HCEC 1CT (cell line): ENCODE measurements at regions not wholly inside any gene's neighbourhood (a gene's known extent, or its start where the extent isn't known, plus 50 kb on each side); places are given as distances from the start of the nearest gene placed in this dataset.

ENCODE experiments used
- DNase-seq: peaks from one replicate; pipeline ENCODE4 v3.0.0-alpha.2; 2017

DNA sequence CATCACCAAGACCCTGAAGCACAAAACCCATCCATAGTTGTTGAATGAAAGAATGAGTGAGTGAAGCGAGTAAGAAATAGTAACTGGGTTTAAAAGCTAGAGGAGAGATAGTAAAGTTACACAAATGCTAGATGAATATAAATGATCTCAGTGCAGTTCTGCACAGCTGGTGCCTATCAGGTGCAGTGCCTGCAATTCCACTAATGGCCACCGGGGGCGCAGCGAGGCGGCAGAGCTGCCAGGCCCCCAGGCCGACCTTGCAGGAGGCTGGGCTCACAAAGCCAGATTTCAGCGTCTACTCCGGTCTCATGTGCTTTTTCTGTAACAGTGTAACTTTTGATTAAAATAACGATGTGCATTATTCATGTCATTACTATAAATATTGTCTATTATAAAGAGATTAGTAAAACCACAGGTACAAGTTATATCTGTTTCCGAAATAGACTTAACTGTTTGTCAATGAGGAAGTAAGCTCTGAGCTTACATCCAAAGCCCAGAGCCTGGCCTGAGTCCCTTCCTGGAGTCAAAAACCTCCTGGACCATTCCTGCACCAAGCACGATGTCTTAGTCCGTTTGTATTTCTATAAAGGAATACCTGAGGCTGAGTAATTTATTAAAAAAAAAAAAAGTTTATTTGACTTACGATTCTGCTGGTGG, 477.6 kb downstream of the NPHP4 start:
- DNase-seq = no peak

DNA sequence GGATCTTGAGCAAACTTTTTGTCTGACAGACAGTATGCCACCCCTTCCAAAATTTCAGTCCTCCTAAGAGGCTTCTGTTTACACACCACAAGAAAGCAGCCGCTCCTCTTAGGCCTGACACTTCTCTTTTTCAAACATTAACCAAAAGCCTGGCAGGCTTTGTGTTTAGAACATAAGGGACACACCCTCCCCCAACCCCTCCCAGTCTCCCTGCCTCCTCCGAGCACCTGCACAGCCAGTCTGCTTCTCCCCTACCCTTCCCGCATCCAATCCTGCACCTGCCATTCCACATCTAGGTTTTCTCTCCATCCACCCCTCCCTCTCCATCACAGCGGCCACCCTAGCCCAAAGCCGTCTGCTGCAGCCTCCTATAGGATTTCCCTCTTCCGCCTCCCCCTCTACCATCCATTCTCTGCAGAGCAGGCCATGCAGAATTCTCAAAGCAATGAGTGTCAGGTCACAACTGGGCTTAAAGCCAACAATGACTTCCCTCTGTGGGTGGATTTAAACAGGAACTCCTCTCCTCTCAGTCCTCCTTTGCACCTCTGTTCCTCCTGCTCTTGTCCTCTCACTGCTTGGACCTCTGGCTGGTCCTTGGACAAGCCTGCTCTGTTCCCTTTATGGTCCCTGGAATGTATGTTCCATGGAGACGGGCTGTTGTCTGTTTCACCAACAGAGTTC, 478.2 kb downstream of the NPHP4 start:
- DNase-seq = no peak

DNA sequence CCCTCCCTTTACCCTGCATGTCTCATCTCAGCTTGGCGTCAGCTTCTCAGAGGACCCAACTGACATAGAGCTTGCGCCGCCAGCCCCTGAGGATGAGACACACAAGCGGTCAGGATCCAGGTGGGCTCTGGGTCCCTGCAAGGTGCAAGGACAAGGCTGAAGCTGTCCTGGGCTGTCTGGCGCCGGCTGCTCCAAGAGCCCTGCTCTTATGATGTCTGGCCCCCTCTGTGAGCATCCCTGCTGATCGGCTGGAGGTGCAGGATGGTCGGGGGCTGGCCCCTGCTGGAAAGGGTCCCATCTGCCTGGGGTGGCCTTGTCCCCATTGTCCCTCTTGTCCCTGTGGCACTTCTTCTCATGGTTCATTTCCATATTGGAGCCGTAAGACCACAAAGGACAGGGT, 479.0 kb downstream of the NPHP4 start:
- no peak for DNase-seq

DNA sequence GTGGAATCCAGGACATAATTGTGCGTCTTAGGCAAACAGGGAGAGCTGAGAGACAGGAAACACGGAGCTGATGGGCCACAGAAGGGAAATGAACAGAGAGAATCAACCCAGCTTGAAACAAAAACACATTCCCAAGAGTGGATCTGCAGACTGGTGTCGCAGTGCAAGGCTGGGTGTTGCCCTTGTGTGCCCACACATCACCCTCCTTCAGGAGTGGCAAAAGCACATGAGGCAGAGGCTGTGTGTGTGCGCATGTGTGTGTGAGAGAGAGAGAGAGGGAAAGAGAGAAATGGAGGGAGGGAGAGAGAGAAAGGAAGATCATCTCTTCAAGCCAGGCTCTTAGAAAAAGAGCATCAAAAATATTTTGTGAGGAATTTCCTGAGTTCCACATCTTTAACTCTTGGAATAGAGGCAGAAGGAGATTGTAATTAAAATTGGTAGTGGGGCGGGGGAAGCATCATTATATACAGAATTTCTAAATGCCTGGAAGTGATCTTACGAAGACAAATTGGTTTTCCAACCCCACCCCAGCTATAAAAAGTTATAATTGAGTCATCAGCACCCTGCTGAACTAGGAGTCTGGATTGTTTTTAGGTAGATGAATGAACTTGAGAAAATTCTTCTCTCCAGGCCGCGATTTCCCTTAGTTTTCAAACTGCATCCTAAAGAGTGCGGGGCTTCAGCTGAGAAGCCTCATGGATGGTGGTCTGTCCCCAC, 480.7 kb downstream of the NPHP4 start:
- DNase-seq = no peak

DNA sequence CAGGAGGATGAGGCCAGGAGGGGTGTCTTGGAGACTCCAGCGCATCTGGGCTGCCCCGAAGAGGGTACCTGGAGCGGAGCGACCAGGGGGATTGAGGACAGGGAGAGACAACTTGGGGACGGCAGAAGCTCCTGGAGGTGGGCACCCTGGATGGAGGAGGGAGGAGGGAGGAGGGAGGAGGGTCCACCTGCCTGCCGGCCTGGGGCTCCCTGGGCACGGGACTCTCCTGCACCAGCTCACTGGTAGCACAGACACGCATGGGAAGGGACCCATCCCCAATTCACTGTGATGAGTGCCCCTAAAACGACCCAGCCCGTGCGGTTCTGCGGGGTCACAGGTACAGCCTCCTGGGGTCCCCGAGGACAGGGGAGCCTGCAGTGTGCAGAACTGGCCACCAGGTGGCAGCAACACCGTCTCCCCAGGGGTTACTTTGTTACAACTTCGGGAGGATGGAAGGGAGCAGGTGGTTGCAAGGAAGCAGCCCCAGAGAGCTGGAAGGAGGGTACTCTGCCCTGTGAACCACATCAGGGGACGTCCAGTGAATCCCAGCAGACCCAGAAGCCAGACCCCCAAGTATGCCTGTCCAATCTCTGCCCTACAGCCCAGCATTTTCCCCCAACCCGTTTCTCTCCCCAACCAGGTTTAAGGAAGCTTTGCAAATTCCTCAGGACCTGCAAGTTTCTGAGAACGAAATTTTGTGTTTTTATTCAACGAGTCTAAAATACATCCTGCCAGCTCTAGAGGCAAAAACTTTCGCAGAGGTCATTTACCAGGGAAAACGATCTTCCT, 482.4 kb downstream of the NPHP4 start:
- DNase-seq = peak; percentile 20

DNA sequence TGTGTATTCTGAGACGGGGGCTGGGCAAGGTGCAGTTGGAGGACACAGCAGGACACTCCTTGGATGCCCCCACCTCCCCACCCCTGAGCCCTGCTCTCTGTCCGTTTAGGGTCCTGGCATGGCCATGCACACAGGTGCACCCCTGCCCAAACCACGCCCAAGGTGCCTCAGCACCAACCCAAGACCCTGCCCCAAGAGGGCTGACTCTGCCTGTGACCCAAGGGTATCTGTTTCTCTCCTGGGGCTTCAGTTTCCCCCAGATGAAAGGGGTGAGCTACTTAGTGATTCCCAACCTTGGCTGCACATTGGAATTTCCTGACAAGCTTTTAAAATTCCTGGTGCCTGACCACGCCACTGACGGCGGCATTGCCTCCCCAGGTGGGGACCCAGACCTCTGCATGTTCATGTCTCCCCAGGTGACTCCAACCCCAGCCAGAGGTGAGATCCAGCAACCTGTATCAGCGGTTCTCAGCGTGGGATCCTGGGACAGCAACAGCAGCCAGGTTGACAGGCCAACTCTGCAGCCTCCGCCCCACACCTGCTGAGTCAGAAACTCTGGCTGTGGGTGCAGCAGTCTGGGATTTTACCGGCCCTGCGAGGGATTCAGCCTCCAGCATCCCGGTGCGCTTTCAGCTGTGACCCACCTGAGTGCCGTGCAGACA, 483.4 kb downstream of the NPHP4 start:
- no peak for DNase-seq

DNA sequence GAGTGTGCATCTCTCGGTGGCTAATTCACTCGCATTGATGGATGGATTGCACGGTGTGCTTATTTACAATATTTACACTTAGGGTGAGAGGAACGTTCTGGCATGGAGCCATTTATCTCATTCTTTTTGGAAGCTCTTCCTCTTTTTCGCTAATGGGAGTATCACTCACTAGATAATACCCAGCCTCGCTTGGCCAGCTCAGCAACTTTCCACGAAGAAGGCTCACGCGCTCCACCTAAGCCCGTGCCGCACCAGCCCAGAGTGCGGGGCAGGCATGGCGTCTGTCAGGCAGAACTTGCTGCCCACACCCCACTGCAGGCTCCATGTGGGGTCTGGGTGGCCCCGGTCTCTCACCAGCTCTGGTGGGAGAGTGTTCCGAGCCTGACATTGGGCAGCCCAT, 484.9 kb downstream of the NPHP4 start:
- DNase-seq = no peak

DNA sequence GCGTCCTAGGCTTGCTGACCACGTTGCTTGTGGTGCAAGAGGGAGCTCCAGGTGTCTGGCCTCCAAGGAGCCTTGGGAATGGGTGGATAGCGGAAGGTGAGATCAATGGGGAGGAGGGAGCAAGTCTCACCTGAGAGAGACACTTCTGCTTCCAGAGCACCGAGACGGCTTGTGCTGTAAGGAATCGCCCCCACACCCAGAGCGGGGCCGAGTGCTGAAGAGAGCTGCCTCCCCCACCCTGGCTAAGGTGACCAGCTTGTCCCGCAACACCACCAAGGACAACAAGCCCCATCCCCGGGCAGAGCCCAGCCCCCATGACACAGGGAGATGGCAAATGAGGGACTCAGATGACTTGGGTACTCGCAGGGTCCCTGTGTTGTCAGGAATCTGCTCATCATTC, 485.6 kb downstream of the NPHP4 start:
- DNase-seq = no peak

DNA sequence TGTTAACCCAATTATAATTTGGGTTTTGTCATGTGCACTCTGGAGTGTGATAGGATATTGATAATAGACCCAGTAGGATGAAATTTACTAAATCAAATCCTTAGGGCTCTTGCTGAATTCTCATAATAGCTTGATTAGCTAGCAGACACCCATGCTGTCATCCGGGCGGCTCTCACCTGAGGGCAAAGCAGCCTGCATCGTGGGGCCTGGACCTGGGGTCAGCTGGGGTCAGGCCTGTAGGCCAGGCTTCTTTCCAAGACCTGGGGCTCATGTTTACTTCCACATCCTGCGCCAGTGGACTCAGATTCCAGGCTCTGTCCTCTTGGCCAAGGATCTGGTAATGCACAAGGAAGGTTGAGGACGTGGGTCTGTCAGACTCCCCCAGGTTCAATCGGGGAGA, 486.3 kb downstream of the NPHP4 start:
- no peak for DNase-seq

DNA sequence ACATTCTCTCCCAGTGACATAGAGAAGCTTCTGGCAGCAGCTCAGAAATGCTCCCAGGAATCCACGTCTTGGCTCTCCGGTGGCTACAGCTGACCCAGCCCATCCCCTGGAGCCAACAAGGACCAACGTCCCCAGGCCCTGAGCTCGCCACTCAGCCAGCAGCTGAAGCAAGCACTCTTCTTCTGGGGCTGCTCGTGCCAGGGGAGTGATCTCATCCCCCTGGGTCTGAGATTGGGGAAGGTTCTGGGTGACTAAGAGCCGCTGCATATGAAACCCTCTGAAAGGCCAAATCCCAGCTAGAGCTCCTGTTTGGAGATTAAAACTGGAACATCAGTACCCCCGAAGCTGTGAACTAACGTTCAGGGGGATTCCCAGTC, 487.9 kb downstream of the NPHP4 start:
- DNase-seq = no peak

DNA sequence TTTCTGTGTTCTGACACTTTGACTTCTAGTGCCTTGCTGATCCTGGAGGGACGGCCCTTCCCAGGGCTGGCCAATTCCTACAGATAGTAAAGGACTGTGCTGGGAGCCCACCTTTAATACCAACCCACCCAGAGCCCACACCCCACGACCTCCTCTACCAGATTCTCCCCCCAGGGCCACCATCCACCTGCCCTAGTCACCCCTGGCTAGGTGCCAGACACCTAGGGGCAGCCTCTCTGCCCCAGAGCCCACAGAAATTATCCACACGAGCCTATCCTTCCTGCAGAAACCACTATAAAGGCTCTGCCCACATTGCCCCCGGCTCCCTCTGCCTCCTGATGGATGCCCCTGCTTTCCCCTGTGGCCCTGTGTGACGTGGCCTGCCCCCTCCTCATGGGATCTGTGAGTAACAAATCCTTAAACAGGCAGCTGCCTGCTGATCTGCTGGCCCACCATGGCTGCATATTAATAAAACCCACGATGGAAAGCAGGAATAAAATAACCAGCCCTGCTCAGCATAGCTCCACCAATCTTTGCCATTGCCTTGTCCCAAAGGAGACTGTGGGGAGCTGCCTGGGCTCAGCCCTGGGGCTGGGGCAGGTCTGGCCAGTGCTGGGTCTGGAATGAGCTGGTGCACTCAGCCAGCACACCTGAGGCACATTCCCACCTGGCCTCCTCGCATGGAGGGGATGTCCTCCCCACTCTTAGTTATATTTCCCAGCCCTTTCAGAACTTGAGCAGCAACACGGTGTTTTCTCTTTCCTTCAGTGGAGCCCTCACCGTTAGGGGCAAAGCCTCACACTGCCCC, 488.5 kb downstream of the NPHP4 start:
- DNase-seq = no peak

DNA sequence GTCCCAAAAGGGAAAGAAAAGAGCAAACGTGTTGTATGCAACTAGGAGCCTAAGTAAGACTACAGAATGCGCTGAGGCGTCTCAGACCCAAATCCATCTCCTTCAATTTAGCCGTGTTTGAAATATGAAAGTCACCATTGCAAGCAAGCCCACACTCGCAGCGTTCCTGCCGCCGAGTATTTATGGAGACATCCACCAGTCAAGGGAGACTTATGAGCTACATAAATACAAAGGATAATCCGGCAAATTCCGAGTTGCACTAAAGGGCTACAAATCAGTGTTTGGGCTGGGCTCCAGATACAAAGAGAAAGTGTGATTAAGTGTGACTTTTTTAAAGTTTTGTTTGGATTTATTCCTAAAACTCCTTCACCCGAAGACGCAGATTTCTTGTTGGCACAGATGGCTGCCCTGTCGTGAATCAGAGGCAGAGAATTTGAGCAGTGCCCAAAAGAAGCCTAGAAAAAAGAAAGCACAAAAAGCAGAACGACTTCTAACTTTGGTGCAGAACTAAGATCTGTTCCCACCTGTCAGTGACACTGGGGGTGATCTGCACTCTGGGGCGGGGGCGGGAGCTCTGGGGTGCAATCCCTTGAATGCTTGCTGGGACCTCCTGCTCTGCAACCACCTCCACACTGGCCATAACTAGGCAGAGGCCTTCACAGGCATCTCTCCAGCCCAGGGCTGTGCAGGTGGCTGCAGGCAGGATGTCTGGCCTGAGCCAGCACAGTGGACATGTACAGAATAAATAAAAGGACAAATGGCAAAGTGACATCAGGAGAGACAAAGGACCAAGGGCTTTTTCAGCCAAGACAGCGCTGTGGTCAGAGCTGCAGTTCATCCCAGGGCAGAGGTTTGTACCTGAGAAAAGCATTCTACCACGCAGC, 489.7 kb downstream of the NPHP4 start:
- DNase-seq = no peak

DNA sequence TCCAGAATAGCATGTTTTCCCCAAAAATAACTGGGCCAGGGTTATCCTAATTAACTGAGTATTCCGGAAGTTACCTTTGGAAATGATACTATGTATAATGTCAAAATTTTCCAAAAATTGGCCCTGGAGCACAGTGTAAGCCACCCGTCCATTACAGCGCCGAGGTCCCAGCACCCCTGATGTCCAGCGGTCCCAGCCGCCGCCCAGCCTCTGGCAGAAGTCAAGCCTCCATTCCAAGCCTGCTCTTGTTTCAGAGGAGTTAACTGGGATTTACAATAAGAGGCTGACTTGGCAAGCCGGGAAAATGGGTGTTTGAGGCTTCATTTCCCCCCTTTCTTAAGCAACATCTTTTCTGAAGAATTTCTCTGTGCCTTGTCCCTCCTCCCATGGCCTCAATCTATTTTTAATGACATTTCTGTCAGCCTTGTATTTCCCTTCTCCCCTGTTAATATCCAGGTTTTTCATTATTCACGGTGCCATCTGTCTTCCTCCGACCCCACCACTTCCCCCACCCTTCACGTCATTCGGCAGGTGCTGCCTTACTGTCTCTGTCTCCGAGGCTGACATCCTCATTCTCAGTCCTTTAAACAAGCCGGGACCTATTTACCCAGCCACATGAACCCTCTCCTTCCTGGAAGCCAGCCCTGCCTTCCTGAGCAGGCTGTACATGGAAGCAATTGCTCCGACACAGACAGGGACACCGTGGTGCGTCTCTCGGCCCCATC, 490.9 kb downstream of the NPHP4 start:
- DNase-seq = no peak

DNA sequence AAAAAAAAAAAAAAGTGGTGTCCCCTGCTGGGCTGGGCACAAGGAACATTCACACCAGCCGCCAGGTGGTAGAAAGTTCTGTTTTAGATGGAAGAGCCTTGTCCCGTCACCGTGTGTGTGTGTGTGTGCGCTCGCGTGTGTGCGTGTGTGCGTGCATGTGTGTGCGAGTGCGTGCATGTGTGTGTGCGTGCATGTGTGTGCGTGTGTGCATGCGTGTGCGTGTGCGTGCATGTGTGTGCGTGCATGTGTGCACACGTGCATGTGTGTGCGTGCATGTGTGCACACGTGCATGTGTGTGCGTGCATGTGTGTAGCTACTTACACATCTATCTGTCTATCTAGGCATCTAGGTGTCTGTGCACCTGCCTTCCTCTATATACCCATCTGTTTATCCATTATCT, 491.7 kb downstream of the NPHP4 start:
- no peak for DNase-seq

DNA sequence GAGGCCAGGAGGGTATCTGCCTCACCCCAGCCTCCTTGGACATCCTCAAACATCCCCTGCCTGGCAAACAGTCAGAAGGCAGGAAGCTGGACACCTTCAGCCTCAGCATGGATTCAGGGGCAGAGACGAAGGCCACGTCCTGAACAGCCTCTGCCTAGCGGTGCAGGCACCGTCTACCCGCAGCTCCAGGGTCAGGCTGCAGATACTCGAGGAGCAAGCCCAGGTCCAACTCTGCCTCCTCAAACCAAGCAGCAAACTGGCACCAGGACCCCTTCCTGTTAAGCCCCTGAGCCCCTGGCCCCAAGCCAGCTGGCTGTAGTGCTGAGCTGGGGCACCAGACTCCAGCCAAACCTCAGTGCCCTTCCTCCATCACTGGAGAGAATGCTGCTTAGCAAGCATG, 494.7 kb downstream of the NPHP4 start:
- DNase-seq = no peak

DNA sequence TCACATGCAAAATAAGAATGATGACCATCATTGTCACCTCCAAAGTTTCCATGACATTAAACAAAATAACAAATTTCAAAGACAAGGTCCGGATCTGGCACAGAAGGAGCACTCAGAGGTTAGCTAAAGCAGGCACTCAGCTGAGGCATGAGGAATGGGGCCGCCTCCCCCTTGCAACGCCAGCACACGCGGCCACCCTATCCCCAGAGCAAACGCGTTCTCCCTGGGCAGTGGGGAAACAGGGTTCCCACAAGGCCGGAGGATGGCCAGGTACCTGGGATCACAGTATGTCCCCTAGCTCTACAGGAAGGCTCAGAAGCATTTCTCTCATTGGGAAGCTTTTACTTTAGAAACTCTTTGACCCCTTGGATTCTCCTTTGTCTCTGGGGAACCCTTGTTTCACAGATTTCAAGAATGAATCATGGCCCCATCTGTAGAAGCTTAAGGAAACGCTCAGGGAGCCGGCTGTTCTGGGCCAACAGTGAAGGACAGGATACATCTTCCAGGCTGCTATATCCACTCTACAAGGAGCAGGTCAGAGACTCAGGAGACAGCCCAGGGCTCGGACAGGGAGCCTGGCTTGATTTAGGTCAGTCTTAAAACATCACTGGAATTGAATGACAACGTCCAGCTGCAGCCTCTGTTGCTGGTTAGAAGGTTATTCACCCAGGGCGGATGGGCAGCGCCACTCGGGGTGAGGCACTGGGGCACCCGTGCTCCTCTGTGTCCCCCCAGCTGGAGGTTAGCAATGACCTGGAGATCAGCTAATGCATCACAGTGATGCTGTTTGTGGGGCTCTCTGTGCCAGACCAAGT, 496.4 kb downstream of the NPHP4 start:
- no peak for DNase-seq

DNA sequence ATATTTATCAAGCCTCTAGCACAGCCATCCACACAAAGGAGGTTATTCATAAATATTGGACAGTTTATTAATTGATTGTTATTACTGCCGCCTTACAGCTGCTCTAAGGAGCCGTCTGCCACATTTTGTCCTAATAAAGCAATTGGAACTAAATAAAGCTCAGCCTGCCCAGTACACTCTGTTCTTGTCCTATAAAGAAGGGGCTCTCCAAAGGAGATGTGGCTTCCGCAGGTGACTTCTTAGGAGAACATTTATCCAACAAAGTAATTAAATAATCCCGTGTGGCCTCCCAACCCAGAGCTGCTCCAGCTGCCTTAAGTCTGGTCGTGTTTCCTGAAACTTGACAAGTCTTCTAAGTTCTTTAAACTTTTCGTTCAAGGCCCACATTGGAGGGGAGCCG, 497.7 kb downstream of the NPHP4 start:
- no peak for DNase-seq

DNA sequence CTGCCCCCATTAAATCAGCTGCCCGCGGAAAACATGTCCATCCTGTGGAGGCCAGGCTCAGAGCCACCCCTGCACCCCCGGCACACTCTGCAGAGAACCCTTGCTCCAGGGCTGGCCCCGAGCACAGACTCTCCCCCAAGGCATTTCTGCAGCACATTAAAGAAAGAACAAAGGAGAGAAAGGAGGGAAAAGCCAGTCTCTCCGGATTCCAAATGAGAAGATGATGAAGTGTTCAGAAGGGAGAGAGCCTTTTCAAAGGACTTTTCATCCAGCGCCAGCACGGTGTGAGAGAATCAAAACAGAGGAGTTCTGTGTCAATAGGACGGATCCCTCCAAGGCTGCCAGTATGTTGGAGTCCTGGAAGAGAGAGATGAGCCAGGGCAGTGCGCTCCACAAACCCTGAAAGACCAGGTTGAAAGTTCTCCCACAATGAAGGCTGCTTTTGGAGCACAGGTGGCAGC, 498.3 kb downstream of the NPHP4 start:
- DNase-seq = no peak

DNA sequence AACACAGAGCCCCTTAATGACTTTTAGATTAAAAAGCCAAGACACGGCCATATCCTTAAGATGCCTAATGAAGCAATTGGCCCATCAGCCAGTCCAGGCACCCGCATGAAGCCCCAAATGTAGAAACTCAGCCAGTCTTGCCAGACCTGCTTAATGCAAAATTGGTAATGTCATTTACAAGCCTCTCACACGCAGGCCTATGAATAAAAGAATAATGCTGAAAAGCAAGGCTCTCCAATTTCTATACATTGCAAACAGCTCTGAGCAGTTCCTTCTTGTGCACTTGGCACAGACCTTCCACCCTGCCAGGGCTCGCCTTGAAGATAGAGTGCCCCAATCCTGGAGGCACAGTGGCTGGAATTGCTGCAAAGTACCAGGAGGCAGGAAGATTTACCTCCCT, 498.9 kb downstream of the NPHP4 start:
- no peak for DNase-seq
